ENCODE measurements at regions not wholly inside any gene's neighbourhood (a gene's known extent, or its start where the extent isn't known, plus 50 kb on each side); places are given as distances from the start of the nearest gene placed in this dataset.

DNA sequence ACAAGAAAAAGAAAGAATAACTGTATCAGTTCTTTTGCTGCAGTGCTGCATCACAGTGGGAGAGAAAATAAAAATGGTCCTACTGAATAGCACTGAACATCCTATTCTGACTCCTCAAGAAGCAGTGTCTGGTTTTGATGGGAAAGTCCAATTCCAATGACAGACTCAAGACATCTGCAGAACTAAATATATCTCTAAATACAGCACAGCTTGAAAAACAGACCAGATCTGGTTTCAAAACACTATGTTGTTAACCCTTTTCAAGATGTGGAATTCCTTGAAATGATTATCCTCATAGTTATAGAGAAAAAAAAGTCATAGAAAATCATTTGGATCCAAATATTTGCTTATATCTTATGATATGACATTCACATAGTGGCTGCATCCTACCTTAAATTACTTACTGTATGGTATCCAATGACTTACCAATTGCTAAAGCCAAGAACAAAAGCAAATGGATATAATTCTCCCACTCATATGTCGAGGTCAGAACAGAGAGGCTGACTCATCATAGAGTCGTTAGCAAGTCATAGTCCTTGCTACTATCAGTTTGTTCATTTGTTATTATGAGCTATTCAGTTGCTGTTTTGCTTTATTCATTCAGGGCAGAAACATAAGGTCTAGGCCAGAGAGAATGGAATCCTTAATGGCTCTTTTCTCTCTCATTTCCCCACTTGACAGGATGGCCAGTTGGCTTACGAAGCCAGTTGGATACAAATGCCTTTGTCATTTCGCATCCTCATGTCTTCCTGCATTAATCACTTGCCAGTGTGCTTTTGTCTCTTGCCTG, 62.5 kb upstream of the ACVR2A start:
- intact Hi-C loops (cut with micrococcal nuclease), result no loop called here

DNA sequence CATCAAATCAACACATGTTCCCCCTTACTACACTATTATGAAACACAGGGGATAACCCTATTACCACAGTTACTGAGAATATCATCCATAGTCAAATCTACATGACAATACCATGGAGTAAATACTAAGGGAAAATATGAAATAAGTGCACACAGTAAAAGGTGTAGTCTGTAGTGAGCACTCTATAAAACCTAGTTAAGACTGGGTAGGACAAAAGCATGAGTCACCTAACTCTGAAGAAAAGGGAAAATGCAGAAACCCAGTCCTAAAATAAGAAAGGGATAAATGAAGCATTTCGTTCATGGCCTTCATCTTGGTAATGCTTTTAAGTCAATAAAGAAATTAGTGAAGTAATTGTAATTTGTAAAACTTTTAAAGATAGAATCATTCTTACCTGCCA, 65.4 kb upstream of the ACVR2A start:
- no peaks in the 10 kb centered on the region for H3K79me2 ChIP-seq (ENCODE audit: control insufficient read depth, insufficient read depth, low read length)
- intact Hi-C loops (cut with micrococcal nuclease), result loop anchor here (1.0 kb wide), 1 partner anchor 25 kb away; no protein-coding TSS in a partner anchor
- H3K4me2 ChIP-seq (replicated peaks; ENCODE audit: low read depth, low read length, poor library complexity, severe bottlenecking), result no peak overlapping the region
- WGBS (ENCODE audit: insufficient coverage), result no CpG with 5 or more reads among the region's 1 CpG
- H3K27ac ChIP-seq (ENCODE audit: low read length in 2 of 2), result no peak overlapping the region
- Mint-ChIP-seq H3K9me3 (ENCODE audit: insufficient read depth) (no peaks in the 10 kb centered on the region), H3K27me3 (peaks cover 5% of the 10 kb centered on the region), H3K27ac (no peak overlapping the region), H3K4me3 (no peak overlapping the region), H3K4me1 (no peaks in the 10 kb centered on the region)
- H3K36me3 ChIP-seq (replicated peaks in 1 of 2; ENCODE audit: control extremely low read depth in 1 of 2, control insufficient read depth in 1 of 2, extremely low read depth in 1 of 2, insufficient read depth in 2 of 2, low read length in 1 of 2), result no peaks in the 10 kb centered on the region
- H3K9ac ChIP-seq (ENCODE audit: low read length), result no peak overlapping the region
- H3K27me3 ChIP-seq (replicated peaks in 1 of 4; ENCODE audit: control extremely low read depth in 1 of 4, control insufficient read depth in 3 of 4, insufficient read depth in 4 of 4, low read length in 3 of 4), result no peaks in the 10 kb centered on the region
- H2AFZ ChIP-seq (ENCODE audit: insufficient read depth, low read depth, low read length, poor library complexity, severe bottlenecking), result no peak overlapping the region
- H3K4me3 ChIP-seq (ENCODE audit: control extremely low read depth in 1 of 5, extremely low read depth in 1 of 5, insufficient read depth in 1 of 5, low read depth in 2 of 5, low read length in 4 of 5), result no peak overlapping the region
- H3K9me3 ChIP-seq (ENCODE audit: control extremely low read depth in 1 of 3, control insufficient read depth in 2 of 3, insufficient read depth in 1 of 3, low read length in 2 of 3), result no peaks in the 10 kb centered on the region
- ATAC-seq (ENCODE audit: low read depth), result no peak
- CTCF ChIA-PET, result no interaction called here
- TF ChIP-seq EZH2 (IDR thresholded peaks at IDR 0.05; ENCODE audit: borderline replicate concordance, insufficient read depth, low read depth, low read length, poor library complexity, severe bottlenecking), result no peak
- TF ChIP-seq, protein P1, sequence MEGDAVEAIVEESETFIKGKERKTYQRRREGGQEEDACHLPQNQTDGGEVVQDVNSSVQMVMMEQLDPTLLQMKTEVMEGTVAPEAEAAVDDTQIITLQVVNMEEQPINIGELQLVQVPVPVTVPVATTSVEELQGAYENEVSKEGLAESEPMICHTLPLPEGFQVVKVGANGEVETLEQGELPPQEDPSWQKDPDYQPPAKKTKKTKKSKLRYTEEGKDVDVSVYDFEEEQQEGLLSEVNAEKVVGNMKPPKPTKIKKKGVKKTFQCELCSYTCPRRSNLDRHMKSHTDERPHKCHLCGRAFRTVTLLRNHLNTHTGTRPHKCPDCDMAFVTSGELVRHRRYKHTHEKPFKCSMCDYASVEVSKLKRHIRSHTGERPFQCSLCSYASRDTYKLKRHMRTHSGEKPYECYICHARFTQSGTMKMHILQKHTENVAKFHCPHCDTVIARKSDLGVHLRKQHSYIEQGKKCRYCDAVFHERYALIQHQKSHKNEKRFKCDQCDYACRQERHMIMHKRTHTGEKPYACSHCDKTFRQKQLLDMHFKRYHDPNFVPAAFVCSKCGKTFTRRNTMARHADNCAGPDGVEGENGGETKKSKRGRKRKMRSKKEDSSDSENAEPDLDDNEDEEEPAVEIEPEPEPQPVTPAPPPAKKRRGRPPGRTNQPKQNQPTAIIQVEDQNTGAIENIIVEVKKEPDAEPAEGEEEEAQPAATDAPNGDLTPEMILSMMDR (IDR thresholded peaks at IDR 0.05), result no peak
- no peaks in the 10 kb centered on the region for H4K20me1 ChIP-seq (ENCODE audit: control insufficient read depth, insufficient read depth, low read length, poor library complexity, severe bottlenecking)
- DNase-seq, result no peak
- POLR2A ChIA-PET, result no interaction called here
- H3K4me1 ChIP-seq (ENCODE audit: control insufficient read depth in 2 of 2, insufficient read depth in 2 of 2, low read length in 2 of 2), result no peaks in the 10 kb centered on the region

More for the DNA sequence above, 62.5 kb upstream of the ACVR2A start:
- ChIA-PET CTCF (no interaction called here), POLR2A (no interaction called here)
- Histone ChIP-seq H3K36me3 (replicated peaks in 1 of 2; ENCODE audit: control extremely low read depth in 1 of 2, control insufficient read depth in 1 of 2, extremely low read depth in 1 of 2, insufficient read depth in 2 of 2, low read length in 1 of 2) (no peaks in the 10 kb centered on the region), H3K4me2 (replicated peaks; ENCODE audit: low read depth, low read length, poor library complexity, severe bottlenecking) (no peak overlapping the region), H2AFZ (ENCODE audit: insufficient read depth, low read depth, low read length, poor library complexity, severe bottlenecking) (no peak overlapping the region), H3K79me2 (ENCODE audit: control insufficient read depth, insufficient read depth, low read length) (no peaks in the 10 kb centered on the region), H3K9ac (ENCODE audit: low read length) (no peak overlapping the region), H3K4me1 (ENCODE audit: control insufficient read depth in 2 of 2, insufficient read depth in 2 of 2, low read length in 2 of 2) (no peaks in the 10 kb centered on the region), H4K20me1 (ENCODE audit: control insufficient read depth, insufficient read depth, low read length, poor library complexity, severe bottlenecking) (no peaks in the 10 kb centered on the region), H3K27me3 (replicated peaks in 1 of 4; ENCODE audit: control extremely low read depth in 1 of 4, control insufficient read depth in 3 of 4, insufficient read depth in 4 of 4, low read length in 3 of 4) (no peaks in the 10 kb centered on the region), H3K9me3 (ENCODE audit: control extremely low read depth in 1 of 3, control insufficient read depth in 2 of 3, insufficient read depth in 1 of 3, low read length in 2 of 3) (no peaks in the 10 kb centered on the region), H3K4me3 (ENCODE audit: control extremely low read depth in 1 of 5, extremely low read depth in 1 of 5, insufficient read depth in 1 of 5, low read depth in 2 of 5, low read length in 4 of 5) (no peak overlapping the region), H3K27ac (ENCODE audit: low read length in 2 of 2) (no peak overlapping the region)
- no peak overlapping the region for H3K27ac Mint-ChIP-seq
- WGBS (ENCODE audit: insufficient coverage), result no CpG with 5 or more reads among the region's 4 CpGs
- no peak for DNase-seq
- no peaks in the 10 kb centered on the region for H3K27me3 Mint-ChIP-seq
- no peaks in the 10 kb centered on the region for H3K9me3 Mint-ChIP-seq (ENCODE audit: insufficient read depth)
- TF ChIP-seq EZH2 (IDR thresholded peaks at IDR 0.05; ENCODE audit: borderline replicate concordance, insufficient read depth, low read depth, low read length, poor library complexity, severe bottlenecking), result no peak
- TF ChIP-seq, protein P1 (IDR thresholded peaks at IDR 0.05), result no peak
- no peak for ATAC-seq (ENCODE audit: low read depth)
- no peaks in the 10 kb centered on the region for H3K4me1 Mint-ChIP-seq
- H3K4me3 Mint-ChIP-seq, result no peak overlapping the region
